BE2C (cell line): ENCODE measurements at regions not wholly inside any gene's neighbourhood (a gene's known extent, or its start where the extent isn't known, plus 50 kb on each side); places are given as distances from the start of the nearest gene placed in this dataset.
"Not testable (repeated sequence)": the region's sequence is repeated elsewhere in the genome, so short reads cannot be mapped to it uniquely, and the experiment has no call there.

ENCODE experiments used
- DNase-seq: peaks from one replicate; pipeline ENCODE4 v3.0.0-alpha.2; 2020
- H3K27me3 ChIP-seq: fragments of 250-450 bp; sonication (Bioruptor Pico); 2 replicates; pipeline ENCODE4 v1.5.1; 2020; ENCODE audit warnings: mild to moderate bottlenecking
- H3K36me3 ChIP-seq: fragments of 250-450 bp; sonication (Bioruptor Pico); 2 replicates; pipeline ENCODE4 v1.5.1; 2020; ENCODE audit warnings: mild to moderate bottlenecking
- H3K4me1 ChIP-seq: fragments of 250-450 bp; sonication (Bioruptor Pico); 2 replicates; pipeline ENCODE4 v1.5.1; 2020
- H3K4me3 ChIP-seq: 2 replicates; pipeline ENCODE4 v1.5.1; 2011; ENCODE audit warnings: low read depth, low read length
- H3K9me3 ChIP-seq: fragments of 250-450 bp; sonication (Bioruptor Pico); 2 replicates; pipeline ENCODE4 v1.5.1; 2020
- CTCF ChIP-seq: IDR thresholded peaks from 2 replicates; pipeline ENCODE4 v1.5.1; 2012; ENCODE audit warnings: mild to moderate bottlenecking, low read depth, low read length

GRCh38 chr6:14240411-14241166, 123.0 kb downstream of the CD83 start:
- no peaks in the 10 kb centered on the region for H3K27me3 ChIP-seq
- H3K4me1 ChIP-seq, result no peaks in the 10 kb centered on the region
- H3K36me3 ChIP-seq, result no peaks in the 10 kb centered on the region
- H3K9me3 ChIP-seq, result no peaks in the 10 kb centered on the region
- H3K4me3 ChIP-seq, result no peak overlapping the region
- no peak for TF ChIP-seq CTCF
- no peak for DNase-seq

- TF ChIP-seq CTCF, result no peak
- H3K4me3 ChIP-seq, result no peak overlapping the region
- H3K9me3 ChIP-seq, result no peaks in the 10 kb centered on the region
- no peaks in the 10 kb centered on the region for H3K36me3 ChIP-seq
- no peaks in the 10 kb centered on the region for H3K27me3 ChIP-seq
- H3K4me1 ChIP-seq, result no peaks in the 10 kb centered on the region
- DNase-seq, result no peak
Measured at GRCh38 chr6:14241255-14242070, 123.9 kb downstream of the CD83 start.

- H3K4me3 ChIP-seq, H3K36me3 ChIP-seq, H3K9me3 ChIP-seq, H3K4me1 ChIP-seq, DNase-seq, H3K27me3 ChIP-seq: not testable (repeated sequence)
Measured at GRCh38 chr6:14242912-14243311, 125.3 kb downstream of the CD83 start.

GRCh38 chr6:14243597-14243996, 126.0 kb downstream of the CD83 start:
- Histone ChIP-seq H3K9me3 (no peaks in the 10 kb centered on the region), H3K36me3 (no peaks in the 10 kb centered on the region), H3K27me3 (no peaks in the 10 kb centered on the region), H3K4me1 (no peaks in the 10 kb centered on the region), H3K4me3 (no peak overlapping the region)
- DNase-seq, result no peak
- TF ChIP-seq CTCF, result no peak

- no peaks in the 10 kb centered on the region for H3K9me3 ChIP-seq
- DNase-seq, result no peak
- H3K4me3 ChIP-seq, result no peak overlapping the region
- no peak for TF ChIP-seq CTCF
- no peaks in the 10 kb centered on the region for H3K4me1 ChIP-seq
- H3K27me3 ChIP-seq, result no peaks in the 10 kb centered on the region
- no peaks in the 10 kb centered on the region for H3K36me3 ChIP-seq
Measured at GRCh38 chr6:14246876-14247275, 129.3 kb downstream of the CD83 start.

GRCh38 chr6:14250573-14250972, 133.0 kb downstream of the CD83 start:
- H3K9me3 ChIP-seq, result no peaks in the 10 kb centered on the region
- H3K36me3 ChIP-seq, result no peaks in the 10 kb centered on the region
- H3K27me3 ChIP-seq, result no peaks in the 10 kb centered on the region
- TF ChIP-seq CTCF, result no peak
- no peak overlapping the region for H3K4me3 ChIP-seq
- no peak for DNase-seq
- H3K4me1 ChIP-seq, result no peaks in the 10 kb centered on the region
